B cell (primary cell): ENCODE measurements at regions not wholly inside any gene's neighbourhood (a gene's known extent, or its start where the extent isn't known, plus 50 kb on each side); places are given as distances from the start of the nearest gene placed in this dataset.

Experiments used
- ATAC-seq: fragments of 200-7000 bp; cut with Tn5 transposase; one replicate; pipeline ENCODE4 v1.10.0; 2021; ENCODE audit warnings: low read depth, mild to moderate bottlenecking, moderate number of reproducible peaks, moderate library complexity
- CTCF ChIA-PET: fragments of 350-600 bp; sonication (Branson Sonifier 250); formaldehyde crosslinking; loops from one replicate; lab custom pipeline; 2021; ENCODE audit warnings: antibody characterized with exemption, inconsistent platforms; lab: Charles Lee
- POLR2A ChIA-PET: fragments of 350-600 bp; sonication (Branson Sonifier 250); formaldehyde crosslinking; loops from one replicate; lab custom pipeline; 2021; ENCODE audit warnings: antibody characterized with exemption; lab: Charles Lee
- DNase-seq: peaks from one replicate; pipeline ENCODE4 v3.0.0; 2013
- H2AFZ ChIP-seq: 2 replicates; pipeline ENCODE4 v1.6.1; 2012; ENCODE audit warnings: mild to moderate bottlenecking, low read depth, low read length; ENCODE audit not compliant: insufficient read depth, poor library complexity, severe bottlenecking
- H3K27ac ChIP-seq, 2 donors: 1 replicate in 1 of 2; 2 replicates in 1 of 2; pipeline ENCODE4 v1.5.1; 2012 to 2013; ENCODE audit warnings: low read length in 2 of 2, mild to moderate bottlenecking in 2 of 2, moderate library complexity in 1 of 2
- H3K27me3 ChIP-seq, 4 experiments: fragments of 200-600 bp in 1 of 4; sonication (generic) in 1 of 4; replicated peaks in 1 of 4; 1 replicate in 2 of 4; 2 replicates in 2 of 4; pipeline versions ENCODE4 v1.6.1 to v1.7.0; 2013 to 2016; ENCODE audit warnings: low read length in 3 of 4, mild to moderate bottlenecking in 2 of 4, mixed read lengths in 1 of 4, moderate library complexity in 1 of 4; ENCODE audit not compliant: insufficient read depth in 4 of 4, control insufficient read depth in 3 of 4; ENCODE audit errors: control extremely low read depth in 1 of 4
- H3K36me3 ChIP-seq, 2 experiments: replicated peaks in 1 of 2; 1 replicate in 1 of 2; 2 replicates in 1 of 2; pipeline versions ENCODE4 v1.6.1 to v1.7.1; 2013; ENCODE audit warnings: low read length in 1 of 2; ENCODE audit not compliant: insufficient read depth in 2 of 2, control insufficient read depth in 1 of 2; ENCODE audit errors: control extremely low read depth in 1 of 2, extremely low read depth in 1 of 2
- H3K4me1 ChIP-seq, 2 donors: fragments of 200-600 bp in 1 of 2; sonication (generic) in 1 of 2; 1 replicate in 1 of 2; 2 replicates in 1 of 2; pipeline versions ENCODE4 v1.5.1 to v1.6.1; 2013 to 2017; ENCODE audit warnings: low read length in 2 of 2; ENCODE audit not compliant: control insufficient read depth in 2 of 2, insufficient read depth in 2 of 2
- H3K4me2 ChIP-seq: replicated peaks from 2 replicates; pipeline ENCODE3; 2012; ENCODE audit warnings: mild to moderate bottlenecking, low read depth, low read length; ENCODE audit not compliant: poor library complexity, severe bottlenecking
- H3K4me3 ChIP-seq, 5 experiments: fragments of 200-600 bp in 1 of 5; sonication (generic) in 1 of 5; 1 replicate in 3 of 5; 2 replicates in 2 of 5; pipeline versions ENCODE4 v1.5.1 to v1.7.0; 2011 to 2016; ENCODE audit warnings: low read length in 4 of 5, mild to moderate bottlenecking in 4 of 5, low read depth in 2 of 5, control low read depth in 1 of 5, moderate library complexity in 1 of 5; ENCODE audit not compliant: insufficient read depth in 1 of 5; ENCODE audit errors: control extremely low read depth in 1 of 5, extremely low read depth in 1 of 5
- H3K79me2 ChIP-seq: fragments of 200-600 bp; sonication (generic); one replicate; pipeline ENCODE4 v1.6.0; 2016; ENCODE audit warnings: low read length; ENCODE audit not compliant: control insufficient read depth, insufficient read depth
- H3K9ac ChIP-seq: fragments of 200-600 bp; sonication (generic); 2 replicates; pipeline ENCODE4 v1.6.1; 2017; ENCODE audit warnings: mild to moderate bottlenecking, low read length, moderate library complexity
- H3K9me3 ChIP-seq, 3 donors: one replicate each; pipeline versions ENCODE4 v1.6.1 to v1.7.1; 2013; ENCODE audit warnings: low read length in 2 of 3; ENCODE audit not compliant: control insufficient read depth in 2 of 3, insufficient read depth in 1 of 3; ENCODE audit errors: control extremely low read depth in 1 of 3
- H4K20me1 ChIP-seq: 2 replicates; pipeline ENCODE4 v1.6.0; 2012; ENCODE audit warnings: mild to moderate bottlenecking, low read length; ENCODE audit not compliant: insufficient read depth, control insufficient read depth, poor library complexity, severe bottlenecking
- H3K27ac Mint-ChIP-seq: one replicate; pipeline ENCODE4 v1.8.0; 2021; ENCODE audit warnings: mixed read lengths
- H3K27me3 Mint-ChIP-seq: one replicate; pipeline ENCODE4 v1.8.0; 2021; ENCODE audit warnings: mixed read lengths
- H3K4me1 Mint-ChIP-seq: one replicate; pipeline ENCODE4 v1.8.0; 2021; ENCODE audit warnings: mixed read lengths
- H3K4me3 Mint-ChIP-seq: one replicate; pipeline ENCODE4 v1.8.0; 2021; ENCODE audit warnings: mixed read lengths
- H3K9me3 Mint-ChIP-seq: one replicate; pipeline ENCODE4 v1.8.0; 2022; ENCODE audit warnings: mixed read lengths; ENCODE audit not compliant: insufficient read depth
- EZH2 ChIP-seq: IDR thresholded peaks from 2 replicates; pipeline ENCODE4 v1.6.1; 2012; ENCODE audit warnings: borderline replicate concordance, low read depth, mild to moderate bottlenecking, moderate library complexity, low read length; ENCODE audit not compliant: insufficient read depth, poor library complexity, severe bottlenecking
- WGBS: methylation state at CpG from one replicate; pipeline ENCODE4 v1.1.5; 2013; ENCODE audit warnings: missing lambda C conversion rate; ENCODE audit not compliant: insufficient coverage; 5-methylcytosine and 5-hydroxymethylcytosine counted together
- intact Hi-C: fragments of 100-400 bp; cut with micrococcal nuclease; formaldehyde crosslinking; loops from one replicate; pipeline ENCODE4 v1.10.0; 2022
- TF ChIP-seq, protein P1 (sequence below): fragments of 200-600 bp; IDR thresholded peaks from one replicate; pipeline ENCODE4 v1.8.0; 2022; ENCODE audit warnings: antibody characterized with exemption, mild to moderate bottlenecking

DNA sequence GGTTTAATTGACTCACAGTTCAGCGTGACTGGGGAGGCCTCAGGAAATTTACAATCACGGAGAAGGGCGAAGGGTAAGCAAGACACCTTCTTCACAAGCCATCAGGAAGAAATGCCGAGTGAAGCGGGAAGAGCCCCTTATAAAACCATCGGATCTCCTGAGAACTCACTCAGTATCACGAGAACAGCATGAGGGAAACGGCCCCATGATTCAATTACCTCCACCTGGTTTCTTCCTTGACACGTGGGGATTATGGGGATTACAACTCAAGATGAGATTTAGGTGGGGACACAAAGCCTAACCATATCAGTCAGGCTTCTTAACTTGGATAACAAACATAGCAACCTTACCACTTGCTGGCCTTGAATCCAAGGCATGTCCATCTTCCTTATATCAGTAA, 73.6 kb upstream of the FOXN2 start:
- Histone ChIP-seq H3K9me3 (no peaks in the 10 kb centered on the region), H3K27ac (no peak overlapping the region), H3K36me3 (no peaks in the 10 kb centered on the region), H3K4me1 (no peaks in the 10 kb centered on the region), H3K4me3 (no peak overlapping the region), H2AFZ (no peak overlapping the region), H4K20me1 (no peaks in the 10 kb centered on the region), H3K79me2 (no peaks in the 10 kb centered on the region), H3K9ac (no peak overlapping the region), H3K4me2 (no peak overlapping the region), H3K27me3 (no peaks in the 10 kb centered on the region)
- DNase-seq (no peak), ATAC-seq (no peak)
- CTCF ChIA-PET = no interaction called here
- Mint-ChIP-seq H3K27me3 (no peaks in the 10 kb centered on the region), H3K9me3 (no peaks in the 10 kb centered on the region), H3K4me1 (peaks cover 6% of the 10 kb centered on the region), H3K27ac (no peak overlapping the region), H3K4me3 (no peak overlapping the region)
- intact Hi-C loops = no loop called here
- TF ChIP-seq, protein P1, sequence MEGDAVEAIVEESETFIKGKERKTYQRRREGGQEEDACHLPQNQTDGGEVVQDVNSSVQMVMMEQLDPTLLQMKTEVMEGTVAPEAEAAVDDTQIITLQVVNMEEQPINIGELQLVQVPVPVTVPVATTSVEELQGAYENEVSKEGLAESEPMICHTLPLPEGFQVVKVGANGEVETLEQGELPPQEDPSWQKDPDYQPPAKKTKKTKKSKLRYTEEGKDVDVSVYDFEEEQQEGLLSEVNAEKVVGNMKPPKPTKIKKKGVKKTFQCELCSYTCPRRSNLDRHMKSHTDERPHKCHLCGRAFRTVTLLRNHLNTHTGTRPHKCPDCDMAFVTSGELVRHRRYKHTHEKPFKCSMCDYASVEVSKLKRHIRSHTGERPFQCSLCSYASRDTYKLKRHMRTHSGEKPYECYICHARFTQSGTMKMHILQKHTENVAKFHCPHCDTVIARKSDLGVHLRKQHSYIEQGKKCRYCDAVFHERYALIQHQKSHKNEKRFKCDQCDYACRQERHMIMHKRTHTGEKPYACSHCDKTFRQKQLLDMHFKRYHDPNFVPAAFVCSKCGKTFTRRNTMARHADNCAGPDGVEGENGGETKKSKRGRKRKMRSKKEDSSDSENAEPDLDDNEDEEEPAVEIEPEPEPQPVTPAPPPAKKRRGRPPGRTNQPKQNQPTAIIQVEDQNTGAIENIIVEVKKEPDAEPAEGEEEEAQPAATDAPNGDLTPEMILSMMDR = no peak
- no peak for TF ChIP-seq EZH2
- POLR2A ChIA-PET = no interaction called here
- WGBS = 100% methylated on average over 5 of the region's 9 CpGs

DNA sequence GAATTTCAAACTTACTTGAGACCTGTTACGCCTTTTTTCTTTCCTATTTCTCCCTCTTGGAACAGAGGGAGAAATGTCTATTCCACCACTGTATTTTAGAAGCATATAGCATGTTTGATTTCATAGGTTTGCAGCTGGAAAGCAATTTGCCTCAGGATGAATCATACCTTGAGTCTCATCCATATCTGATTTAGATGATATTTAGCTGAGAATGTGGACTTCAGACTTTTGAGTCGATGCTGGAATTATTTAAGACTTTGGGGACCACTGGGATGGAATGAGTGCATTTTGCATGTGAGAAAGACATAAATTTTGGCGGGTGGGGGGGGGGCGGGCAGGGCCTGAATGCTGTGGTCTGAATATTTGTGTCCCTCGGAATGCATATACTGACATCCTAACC, 67.3 kb upstream of the FOXN2 start:
- ATAC-seq (no peak), DNase-seq (no peak)
- 80% methylated on average over 1 of the region's 5 CpGs for WGBS
- CTCF ChIA-PET = no interaction called here
- TF ChIP-seq, protein P1 = no peak
- no peak for TF ChIP-seq EZH2
- no peaks in the 10 kb centered on the region for H3K9me3 ChIP-seq
- no peak overlapping the region for H3K4me3 ChIP-seq
- Mint-ChIP-seq H3K4me1 (peaks cover 4% of the 10 kb centered on the region), H3K4me3 (no peak overlapping the region), H3K9me3 (no peaks in the 10 kb centered on the region), H3K27ac (no peak overlapping the region), H3K27me3 (no peaks in the 10 kb centered on the region)
- H3K27me3 ChIP-seq = no peaks in the 10 kb centered on the region
- no peak overlapping the region for H2AFZ ChIP-seq
- H4K20me1 ChIP-seq = no peaks in the 10 kb centered on the region
- POLR2A ChIA-PET = no interaction called here
- no peak overlapping the region for H3K27ac ChIP-seq
- H3K4me2 ChIP-seq = no peak overlapping the region
- no peaks in the 10 kb centered on the region for H3K4me1 ChIP-seq
- H3K79me2 ChIP-seq = no peaks in the 10 kb centered on the region
- no peak overlapping the region for H3K9ac ChIP-seq
- no peaks in the 10 kb centered on the region for H3K36me3 ChIP-seq
- intact Hi-C loops = no loop called here
